ENCODE measurements at regions not wholly inside any gene's neighbourhood (a gene's known extent, or its start where the extent isn't known, plus 50 kb on each side); places are given as distances from the start of the nearest gene placed in this dataset.

- TF ChIP-seq USF2 (CRISPR knock-in tag; IDR thresholded peaks at IDR 0.05) (no peak), ATF2 (CRISPR knock-in tag; IDR thresholded peaks at IDR 0.05; ENCODE audit: borderline replicate concordance, low read depth) (no peak), CTCF (IDR thresholded peaks at IDR 0.05) (no peak), MAX (CRISPR knock-in tag; IDR thresholded peaks at IDR 0.05) (no peak), ELF4 (CRISPR knock-in tag; IDR thresholded peaks at IDR 0.05; ENCODE audit: low read depth) (no peak), ZNF232 (CRISPR knock-in tag; IDR thresholded peaks at IDR 0.05) (no peak), ESRRA (CRISPR knock-in tag; IDR thresholded peaks at IDR 0.05; ENCODE audit: borderline replicate concordance) (no peak), FOXP4 (CRISPR knock-in tag; IDR thresholded peaks at IDR 0.05) (no peak), ZNF512 (CRISPR knock-in tag; IDR thresholded peaks at IDR 0.05; ENCODE audit: borderline replicate concordance) (no peak), NFE2L1 (CRISPR knock-in tag; IDR thresholded peaks at IDR 0.05) (no peak), CREB1 (CRISPR knock-in tag; IDR thresholded peaks at IDR 0.05) (no peak)
Measured at GRCh38 chr13:74910415-74910814, 571.6 kb downstream of the TBC1D4 start.

Data from WTC11 (cell line).